Stimulated activated CD4-positive, alpha-beta T cell treated with anti-CD3 and anti-CD28 coated beads, Interleukin-12 subunit alpha, Interleukin-12 subunit beta, amount 100 ng/mL, for 48 hours (primary cell): ENCODE measurements at regions not wholly inside any gene's neighbourhood (a gene's known extent, or its start where the extent isn't known, plus 50 kb on each side); places are given as distances from the start of the nearest gene placed in this dataset.
"Not testable (repeated sequence)": the region's sequence is repeated elsewhere in the genome, so short reads cannot be mapped to it uniquely, and the experiment has no call there.

ENCODE experiments used
- DNase-seq, 3 donors: peaks; one replicate each; pipeline ENCODE4 v3.0.0-alpha.2; 2020; ENCODE audit warnings: low read depth in 2 of 3, low spot score in 1 of 3

- no peak for DNase-seq
These were observed 100.6 kb upstream of the IGF1R start for GRCh38 chr15:98547741-98548138.

- DNase-seq: peak; percentile 27 to 44 (median 30)
These were observed 100.0 kb upstream of the IGF1R start for GRCh38 chr15:98548139-98548971.

- DNase-seq: no peak
These were observed 99.3 kb upstream of the IGF1R start for GRCh38 chr15:98549003-98549402.

GRCh38 chr15:98549741-98550140 lies 98.6 kb upstream of the IGF1R start:
- DNase-seq: no peak

GRCh38 chr15:98550363-98550762 lies 98.0 kb upstream of the IGF1R start:
- not testable (repeated sequence) for DNase-seq

GRCh38 chr15:98551936-98552562 lies 96.3 kb upstream of the IGF1R start:
- no peak for DNase-seq

GRCh38 chr15:98554272-98555172 lies 93.8 kb upstream of the IGF1R start:
- no peak for DNase-seq

GRCh38 chr15:98555173-98555515 lies 93.2 kb upstream of the IGF1R start:
- no peak for DNase-seq

- no peak for DNase-seq
These were observed 92.0 kb upstream of the IGF1R start for GRCh38 chr15:98556321-98556720.

- DNase-seq: no peak
These were observed 88.0 kb upstream of the IGF1R start for GRCh38 chr15:98560338-98560737.

GRCh38 chr15:98561169-98561941 lies 87.0 kb upstream of the IGF1R start:
- DNase-seq: peak in 1 of 3 donors; percentile 17

- no peak for DNase-seq
These were observed 85.9 kb upstream of the IGF1R start for GRCh38 chr15:98562331-98562937.

GRCh38 chr15:98565566-98565965 lies 82.8 kb upstream of the IGF1R start:
- no peak for DNase-seq

- no peak for DNase-seq
These were observed 80.4 kb upstream of the IGF1R start for GRCh38 chr15:98567951-98568350.

- no peak for DNase-seq
These were observed 79.8 kb upstream of the IGF1R start for GRCh38 chr15:98568382-98569017.

- no peak for DNase-seq
These were observed 78.2 kb upstream of the IGF1R start for GRCh38 chr15:98570119-98570518.

GRCh38 chr15:98580572-98580971 lies 67.8 kb upstream of the IGF1R start:
- no peak for DNase-seq

GRCh38 chr15:98581715-98582114 lies 66.6 kb upstream of the IGF1R start:
- DNase-seq: no peak

GRCh38 chr15:98582900-98583554 lies 65.3 kb upstream of the IGF1R start:
- no peak for DNase-seq
